Effector memory CD4-positive, alpha-beta T cell (primary cell): ENCODE measurements at regions not wholly inside any gene's neighbourhood (a gene's known extent, or its start where the extent isn't known, plus 50 kb on each side); places are given as distances from the start of the nearest gene placed in this dataset.
"Not testable (repeated sequence)": the region's sequence is repeated elsewhere in the genome, so short reads cannot be mapped to it uniquely, and the experiment has no call there.

Source experiments
- DNase-seq, 3 donors: peaks; one replicate each; pipeline ENCODE4 v3.0.0-alpha.2; 2020
- H3K27ac ChIP-seq: 2 replicates; pipeline ENCODE4 v1.7.0; 2013; ENCODE audit warnings: mild to moderate bottlenecking, low read length, moderate library complexity; ENCODE audit not compliant: insufficient read depth, poor library complexity, severe bottlenecking
- H3K27me3 ChIP-seq: replicated peaks from 2 replicates; pipeline ENCODE4 v1.7.0; 2013; ENCODE audit warnings: mild to moderate bottlenecking, low read length; ENCODE audit not compliant: insufficient read depth, control insufficient read depth, poor library complexity, severe bottlenecking
- H3K36me3 ChIP-seq: 2 replicates; pipeline ENCODE4 v1.7.0; 2013; ENCODE audit warnings: mild to moderate bottlenecking, low read length, moderate library complexity; ENCODE audit not compliant: control insufficient read depth, insufficient read depth
- H3K4me1 ChIP-seq: 2 replicates; pipeline ENCODE4 v1.7.0; 2013; ENCODE audit warnings: low read length, mild to moderate bottlenecking; ENCODE audit not compliant: control insufficient read depth, insufficient read depth, poor library complexity, severe bottlenecking
- H3K4me3 ChIP-seq: 2 replicates; pipeline ENCODE4 v1.7.0; 2013; ENCODE audit warnings: low read length, low read depth, mild to moderate bottlenecking; ENCODE audit not compliant: insufficient read depth, poor library complexity, severe bottlenecking
- H3K9me3 ChIP-seq: 2 replicates; pipeline ENCODE4 v1.7.0; 2013; ENCODE audit warnings: mild to moderate bottlenecking, low read length, moderate library complexity; ENCODE audit not compliant: control insufficient read depth

- not testable (repeated sequence) for H3K36me3 ChIP-seq, H3K4me1 ChIP-seq, H3K27me3 ChIP-seq, H3K9me3 ChIP-seq, H3K27ac ChIP-seq, DNase-seq, H3K4me3 ChIP-seq
Measured at GRCh38 chr3:66652100-66652499, 151.3 kb upstream of the LRIG1 start.

- Histone ChIP-seq H3K27me3 (peaks cover 2% of the 10 kb centered on the region), H3K27ac (no peak overlapping the region), H3K4me1 (no peaks in the 10 kb centered on the region), H3K36me3 (no peaks in the 10 kb centered on the region), H3K9me3 (no peaks in the 10 kb centered on the region), H3K4me3 (no peak overlapping the region)
- no peak for DNase-seq
Measured at GRCh38 chr3:66655044-66655443, 154.2 kb upstream of the LRIG1 start.

- Histone ChIP-seq H3K27ac (no peak overlapping the region), H3K4me3 (no peak overlapping the region), H3K27me3 (peaks cover 2% of the 10 kb centered on the region), H3K9me3 (no peaks in the 10 kb centered on the region), H3K36me3 (no peaks in the 10 kb centered on the region), H3K4me1 (no peaks in the 10 kb centered on the region)
- no peak for DNase-seq
Measured at GRCh38 chr3:66655671-66656070, 154.8 kb upstream of the LRIG1 start.

GRCh38 chr3:66656609-66657008, 155.8 kb upstream of the LRIG1 start:
- Histone ChIP-seq H3K36me3 (no peaks in the 10 kb centered on the region), H3K4me3 (no peak overlapping the region), H3K27ac (no peak overlapping the region), H3K27me3 (peaks cover 2% of the 10 kb centered on the region), H3K9me3 (no peaks in the 10 kb centered on the region), H3K4me1 (no peaks in the 10 kb centered on the region)
- DNase-seq, result no peak

GRCh38 chr3:66659056-66659455, 158.2 kb upstream of the LRIG1 start:
- Histone ChIP-seq H3K9me3 (no peaks in the 10 kb centered on the region), H3K4me1 (no peaks in the 10 kb centered on the region), H3K27ac (no peak overlapping the region), H3K27me3 (peaks cover 2% of the 10 kb centered on the region), H3K36me3 (no peaks in the 10 kb centered on the region), H3K4me3 (no peak overlapping the region)
- DNase-seq, result no peak

- peaks cover 2% of the 10 kb centered on the region for H3K27me3 ChIP-seq
- H3K36me3 ChIP-seq, result no peaks in the 10 kb centered on the region
- H3K27ac ChIP-seq, result no peak overlapping the region
- H3K4me1 ChIP-seq, result no peaks in the 10 kb centered on the region
- H3K9me3 ChIP-seq, result no peaks in the 10 kb centered on the region
- no peak for DNase-seq
- H3K4me3 ChIP-seq, result no peak overlapping the region
Measured at GRCh38 chr3:66661628-66662027, 160.8 kb upstream of the LRIG1 start.

- DNase-seq, result no peak
- no peaks in the 10 kb centered on the region for H3K4me1 ChIP-seq
- no peaks in the 10 kb centered on the region for H3K36me3 ChIP-seq
- H3K27me3 ChIP-seq, result no peaks in the 10 kb centered on the region
- H3K4me3 ChIP-seq, result no peak overlapping the region
- no peaks in the 10 kb centered on the region for H3K9me3 ChIP-seq
- H3K27ac ChIP-seq, result no peak overlapping the region
Measured at GRCh38 chr3:66662894-66663293, 162.1 kb upstream of the LRIG1 start.

- Histone ChIP-seq H3K9me3 (no peaks in the 10 kb centered on the region), H3K27me3 (no peaks in the 10 kb centered on the region), H3K4me3 (no peak overlapping the region), H3K36me3 (no peaks in the 10 kb centered on the region), H3K27ac (no peak overlapping the region), H3K4me1 (no peaks in the 10 kb centered on the region)
- DNase-seq, result no peak
Measured at GRCh38 chr3:66665021-66665695, 164.3 kb upstream of the LRIG1 start.

GRCh38 chr3:66666362-66666761, 165.5 kb upstream of the LRIG1 start:
- no peaks in the 10 kb centered on the region for H3K4me1 ChIP-seq
- H3K9me3 ChIP-seq, result no peaks in the 10 kb centered on the region
- H3K36me3 ChIP-seq, result no peaks in the 10 kb centered on the region
- no peak overlapping the region for H3K27ac ChIP-seq
- DNase-seq, result no peak
- H3K4me3 ChIP-seq, result no peak overlapping the region
- H3K27me3 ChIP-seq, result no peaks in the 10 kb centered on the region

GRCh38 chr3:66667263-66667662, 166.4 kb upstream of the LRIG1 start:
- no peaks in the 10 kb centered on the region for H3K27me3 ChIP-seq
- no peaks in the 10 kb centered on the region for H3K36me3 ChIP-seq
- DNase-seq, result no peak
- H3K4me3 ChIP-seq, result no peak overlapping the region
- no peaks in the 10 kb centered on the region for H3K4me1 ChIP-seq
- H3K27ac ChIP-seq, result no peak overlapping the region
- H3K9me3 ChIP-seq, result no peaks in the 10 kb centered on the region
